Fibroblast of lung (primary cell): ENCODE measurements at regions not wholly inside any gene's neighbourhood (a gene's known extent, or its start where the extent isn't known, plus 50 kb on each side); places are given as distances from the start of the nearest gene placed in this dataset.

Experiments used
- CTCF ChIP-seq, 2 donors: IDR thresholded peaks in 1 of 2; conservative IDR thresholded peaks in 1 of 2; 1 replicate in 1 of 2; 2 replicates in 1 of 2; pipeline ENCODE4 v1.5.1; 2011 to 2012; ENCODE audit warnings: low read length in 2 of 2, control low read depth in 1 of 2, inconsistent platforms in 1 of 2, low read depth in 1 of 2, mild to moderate bottlenecking in 1 of 2
- EZH2 ChIP-seq: IDR thresholded peaks from 2 replicates; pipeline ENCODE4 v1.5.1; 2012; ENCODE audit warnings: low read length, control low read depth, mild to moderate bottlenecking; ENCODE audit errors: missing control alignments

DNA sequence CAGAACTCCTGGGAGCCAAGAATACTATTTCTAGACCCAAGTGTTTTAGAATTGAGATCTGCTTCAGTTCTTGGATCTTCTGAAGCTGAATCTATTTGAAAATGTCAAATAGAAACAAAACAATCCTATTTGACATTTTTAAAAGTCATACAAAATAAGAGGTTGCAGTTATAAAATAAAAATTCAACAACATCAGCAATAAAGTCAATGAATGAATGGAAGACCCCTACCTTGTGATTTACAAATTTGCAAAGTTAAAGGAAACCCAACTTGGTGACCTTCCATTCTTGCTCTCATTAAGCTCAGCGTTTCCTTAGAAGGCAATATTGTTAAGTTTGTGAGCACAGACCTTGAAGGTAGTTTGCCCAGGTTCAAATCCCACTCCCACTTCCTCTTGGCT lies 531.8 kb upstream of the TENM3 start:
- TF ChIP-seq CTCF (conservative IDR thresholded peaks at IDR 0.05 in 1 of 2, IDR thresholded peaks at IDR 0.05 in 1 of 2; ENCODE audit: low read depth in 1 of 2, low read length in 2 of 2) (no peak), EZH2 (no peak)
